ENCODE measurements at regions not wholly inside any gene's neighbourhood (a gene's known extent, or its start where the extent isn't known, plus 50 kb on each side); places are given as distances from the start of the nearest gene placed in this dataset.

GRCh38 chr6:19446570-19446969, 390.6 kb upstream of the ID4 start:
- TF ChIP-seq CTCF (conservative IDR thresholded peaks at IDR 0.05) = no peak
- H3K4me1 Mint-ChIP-seq = peaks cover 3% of the 10 kb centered on the region
- DNase-seq (ENCODE audit: low read depth, low spot score) = no peak
- no peaks in the 10 kb centered on the region for H3K27me3 Mint-ChIP-seq (ENCODE audit: low read depth)
- H3K36me3 Mint-ChIP-seq (ENCODE audit: low read depth) = no peaks in the 10 kb centered on the region
- H3K9me3 Mint-ChIP-seq = peaks cover 10% of the 10 kb centered on the region
- no peak overlapping the region for H3K27ac Mint-ChIP-seq (ENCODE audit: unreplicated experiment)
- no peak overlapping the region for H3K4me3 Mint-ChIP-seq

GRCh38 chr6:19450651-19451050, 386.5 kb upstream of the ID4 start:
- no peak for DNase-seq (ENCODE audit: low read depth, low spot score)
- no peaks in the 10 kb centered on the region for H3K27me3 Mint-ChIP-seq (ENCODE audit: low read depth)
- no peak overlapping the region for H3K27ac Mint-ChIP-seq (ENCODE audit: unreplicated experiment)
- peaks cover 10% of the 10 kb centered on the region for H3K9me3 Mint-ChIP-seq
- H3K36me3 Mint-ChIP-seq (ENCODE audit: low read depth) = no peaks in the 10 kb centered on the region
- no peak for TF ChIP-seq CTCF (conservative IDR thresholded peaks at IDR 0.05)
- peaks cover 20% of the 10 kb centered on the region for H3K4me1 Mint-ChIP-seq
- no peak overlapping the region for H3K4me3 Mint-ChIP-seq

- Mint-ChIP-seq H3K27ac (ENCODE audit: unreplicated experiment) (no peak overlapping the region), H3K36me3 (ENCODE audit: low read depth) (no peaks in the 10 kb centered on the region), H3K4me3 (no peak overlapping the region), H3K9me3 (no peaks in the 10 kb centered on the region), H3K4me1 (peaks cover 20% of the 10 kb centered on the region), H3K27me3 (ENCODE audit: low read depth) (no peaks in the 10 kb centered on the region)
- DNase-seq (ENCODE audit: low read depth, low spot score) = no peak
- TF ChIP-seq CTCF (conservative IDR thresholded peaks at IDR 0.05) = no peak
These were observed 384.7 kb upstream of the ID4 start for GRCh38 chr6:19452495-19452894.

GRCh38 chr6:19454001-19454720, 383.0 kb upstream of the ID4 start:
- Mint-ChIP-seq H3K9me3 (peaks cover 4% of the 10 kb centered on the region), H3K27me3 (ENCODE audit: low read depth) (no peaks in the 10 kb centered on the region), H3K27ac (ENCODE audit: unreplicated experiment) (peak overlapping the region; percentile 48), H3K36me3 (ENCODE audit: low read depth) (no peaks in the 10 kb centered on the region), H3K4me1 (peaks cover 22% of the 10 kb centered on the region), H3K4me3 (no peak overlapping the region)
- DNase-seq (ENCODE audit: low read depth, low spot score) = no peak
- TF ChIP-seq CTCF (conservative IDR thresholded peaks at IDR 0.05) = no peak

- no peak for TF ChIP-seq CTCF (conservative IDR thresholded peaks at IDR 0.05)
- no peak overlapping the region for H3K27ac Mint-ChIP-seq (ENCODE audit: unreplicated experiment)
- H3K4me1 Mint-ChIP-seq = peaks cover 22% of the 10 kb centered on the region
These were observed 382.3 kb upstream of the ID4 start for GRCh38 chr6:19454721-19455392.

More at GRCh38 chr6:19454721-19455392, 382.3 kb upstream of the ID4 start:
- Mint-ChIP-seq H3K27me3 (ENCODE audit: low read depth) (no peaks in the 10 kb centered on the region), H3K9me3 (peaks cover 4% of the 10 kb centered on the region), H3K4me3 (no peak overlapping the region), H3K36me3 (ENCODE audit: low read depth) (no peaks in the 10 kb centered on the region)
- no peak for DNase-seq (ENCODE audit: low read depth, low spot score)

Data from neural crest cell (in vitro differentiated cells).